K562 (cell line): ENCODE measurements at regions not wholly inside any gene's neighbourhood (a gene's known extent, or its start where the extent isn't known, plus 50 kb on each side); places are given as distances from the start of the nearest gene placed in this dataset.

Experiments
- ATAC-seq: fragments of 200-7000 bp; cut with Tn5 transposase; 3 replicates; pipeline ENCODE4 v1.9.1; 2020; ENCODE audit warnings: moderate library complexity
- BruUV-seq: library from RNA; stranded (reverse); fragments of 400-500 nt; replicated peaks from 2 replicates; lab custom pipeline; 2021; lab: Mats Ljungman, UMichigan
- CTCF ChIA-PET: fragments of 300-600 bp; formaldehyde crosslinking; extraction: SDS; loops from one replicate; lab custom pipeline; 2021; ENCODE audit warnings: low intra/inter-chr PET ratio; lab: Yijun Ruan, JAX
- POLR2A ChIA-PET: fragments of 300-600, 350-650 bp; sonication (Branson Sonifier 250); formaldehyde crosslinking; extraction: SDS; loops from one replicate; lab custom pipeline; 2021; ENCODE audit warnings: antibody characterized with exemption, inconsistent platforms; lab: Yijun Ruan, JAX
- DNase-seq, 4 experiments: peaks; one replicate each; pipeline versions ENCODE4 v3.0.0 to v3.0.0-alpha.2; 2011 to 2018; ENCODE audit warnings: low spot score in 3 of 4, mixed read lengths in 3 of 4; ENCODE audit errors: extremely low read depth in 1 of 4
- FAIRE-seq: peaks from 2 replicates; lab custom pipeline; 2011; peaks lifted over from hg19 to GRCh38; lab: Jason Lieb, UNC
- H2AFZ ChIP-seq: 2 replicates; pipeline ENCODE4 v1.6.0; 2011; ENCODE audit warnings: low read depth, low read length, control low read depth, inconsistent platforms
- H3K27ac ChIP-seq: fragments of 200-600 bp; 3 replicates; pipeline ENCODE4 v1.8.0; 2011; ENCODE audit warnings: low read depth, mild to moderate bottlenecking, control low read depth, inconsistent platforms, low read length, moderate library complexity, mixed read lengths; ENCODE audit errors: extremely low read depth
- H3K27me3 ChIP-seq, 2 experiments: fragments of 300-600 bp in 1 of 2; 2 replicates in 1 of 2; 3 replicates in 1 of 2; pipeline versions ENCODE4 v1.6.0 to v1.8.0; 2011; ENCODE audit warnings: inconsistent platforms in 2 of 2, low read length in 2 of 2, mild to moderate bottlenecking in 1 of 2, mixed read lengths in 1 of 2, moderate library complexity in 1 of 2; ENCODE audit not compliant: control insufficient read depth in 2 of 2, insufficient read depth in 2 of 2
- H3K36me3 ChIP-seq: fragments of 300-600 bp; 3 replicates; pipeline ENCODE4 v1.8.0; 2011; ENCODE audit warnings: mild to moderate bottlenecking, low read length, inconsistent platforms; ENCODE audit not compliant: control insufficient read depth, insufficient read depth
- H3K4me1 ChIP-seq, 2 experiments: fragments of 200-600 bp in 1 of 2; replicated peaks in 1 of 2; 2 replicates in 1 of 2; 3 replicates in 1 of 2; pipeline versions ENCODE4 v1.5.1 to v1.8.0; 2011; ENCODE audit warnings: inconsistent platforms in 2 of 2, low read length in 2 of 2, mild to moderate bottlenecking in 1 of 2, mixed read lengths in 1 of 2, moderate library complexity in 1 of 2; ENCODE audit not compliant: control insufficient read depth in 2 of 2, insufficient read depth in 2 of 2
- H3K4me2 ChIP-seq: 2 replicates; pipeline ENCODE4 v1.6.1; 2011; ENCODE audit warnings: low read length, control low read depth, inconsistent platforms, mixed read lengths; ENCODE audit not compliant: insufficient read depth
- H3K4me3 ChIP-seq: fragments of 200-600 bp; sonication (generic), shearing (Covaris generic); 2 replicates; pipeline ENCODE4 v1.5.1; 2016; ENCODE audit warnings: control low read depth, inconsistent platforms
- H3K79me2 ChIP-seq: fragments of 200-600 bp; 3 replicates; pipeline ENCODE4 v1.8.0; 2011; ENCODE audit warnings: low read length, inconsistent platforms; ENCODE audit not compliant: control insufficient read depth, insufficient read depth
- H3K9ac ChIP-seq, 2 experiments: 2 replicates each; pipeline versions ENCODE4 v1.6.0 to v1.6.1; 2011; ENCODE audit warnings: low read depth in 2 of 2, low read length in 2 of 2, control low read depth in 1 of 2, inconsistent platforms in 1 of 2, mild to moderate bottlenecking in 1 of 2, mixed read lengths in 1 of 2; ENCODE audit not compliant: insufficient read depth in 1 of 2
- H3K9me1 ChIP-seq: one replicate; pipeline ENCODE4 v1.6.0; 2011; ENCODE audit warnings: inconsistent platforms, mild to moderate bottlenecking, low read length, moderate library complexity; ENCODE audit not compliant: control insufficient read depth, insufficient read depth
- H3K9me3 ChIP-seq: replicated peaks from 2 replicates; pipeline ENCODE4 v1.5.1; 2011; ENCODE audit warnings: low read depth, low read length, inconsistent platforms; ENCODE audit not compliant: control insufficient read depth, insufficient read depth
- H4K20me1 ChIP-seq: replicated peaks from 2 replicates; pipeline ENCODE4 v1.6.1; 2011; ENCODE audit warnings: low read length, inconsistent platforms, mixed read lengths; ENCODE audit not compliant: control insufficient read depth, insufficient read depth
- BCLAF1 ChIP-seq, 2 experiments: fragments of 450-650 bp in 1 of 2; IDR thresholded peaks; 2 replicates each; pipeline ENCODE4 v1.6.1; 2011 to 2017; ENCODE audit warnings: low read depth in 2 of 2, antibody characterized with exemption in 1 of 2, borderline replicate concordance in 1 of 2, low read length in 1 of 2, mild to moderate bottlenecking in 1 of 2, mixed read lengths in 1 of 2; ENCODE audit not compliant: control insufficient read depth in 1 of 2
- CEBPB ChIP-seq: fragments of 450-650 bp; IDR thresholded peaks from 2 replicates; pipeline ENCODE4 v1.6.1; 2016; ENCODE audit warnings: missing genetic modification characterization, missing compliant biosample characterization
- CHD1 ChIP-seq: fragments of 200-600 bp; sonication (generic); IDR thresholded peaks from one replicate; pipeline ENCODE4 v1.6.1; 2012; ENCODE audit warnings: mild to moderate bottlenecking, moderate library complexity, low read length, inconsistent platforms
- CLOCK ChIP-seq: fragments of 250-450 bp; sonication (Bioruptor Pico); IDR thresholded peaks from 2 replicates; pipeline ENCODE4 v1.4.0; 2020; ENCODE audit warnings: mild to moderate bottlenecking, moderate library complexity, borderline replicate concordance
- ELK3 ChIP-seq: fragments of 450-650 bp; formaldehyde crosslinking; IDR thresholded peaks from 2 replicates; pipeline ENCODE4 v1.4.0; 2020; ENCODE audit warnings: mild to moderate bottlenecking
- EP300 ChIP-seq: IDR thresholded peaks from 2 replicates; pipeline ENCODE4 v1.6.1; 2012; ENCODE audit warnings: low read length, improper control_type of control experiment
- JUND ChIP-seq, 2 experiments: IDR thresholded peaks; 2 replicates in 1 of 2; 3 replicates in 1 of 2; pipeline ENCODE4 v1.6.1; 2011; ENCODE audit warnings: borderline replicate concordance in 2 of 2, low read depth in 2 of 2, low read length in 2 of 2, improper control_type of control experiment in 1 of 2, missing biosample characterization in 1 of 2, missing genetic modification characterization in 1 of 2, missing genetic modification reagents in 1 of 2
- RBM34 ChIP-seq: fragments of 200-400 bp; formaldehyde crosslinking; IDR thresholded peaks from 2 replicates; pipeline ENCODE4 v1.6.1; 2018; ENCODE audit warnings: low read length, borderline replicate concordance; ENCODE audit not compliant: insufficient read depth
- SMARCA4 ChIP-seq: fragments of 450-650 bp; IDR thresholded peaks from 2 replicates; pipeline ENCODE4 v1.6.1; 2016
- TRIM24 ChIP-seq, 2 experiments: fragments of 450-650 bp; IDR thresholded peaks; 2 replicates each; pipeline ENCODE4 v1.6.1; 2016
- WGBS: fragments of 100-300 bp; shearing (Covaris generic); methylation state at CpG from one replicate; pipeline ENCODE4 v1.1.6; 2016; ENCODE audit warnings: low coverage, mixed read lengths; ENCODE audit not compliant: insufficient coverage; ENCODE audit errors: missing lambda C conversion rate; 5-methylcytosine and 5-hydroxymethylcytosine counted together
- in situ Hi-C: fragments of 300-500 bp; cut with MboI; formaldehyde crosslinking; loops from 4 replicates; pipeline ENCODE4 v1.15.0; 2018; ENCODE audit warnings: inconsistent platforms, mixed read lengths
- intact Hi-C: fragments of 100-400 bp; cut with micrococcal nuclease; formaldehyde crosslinking; loops from 2 replicates; pipeline ENCODE4 v1.14.2; 2022
- TF ChIP-seq, protein P1 (sequence below), 2 experiments: fragments of 450-650 bp in 1 of 2; sonication (generic) in 1 of 2; formaldehyde crosslinking in 1 of 2; IDR thresholded peaks in 1 of 2; conservative IDR thresholded peaks in 1 of 2; 2 replicates each; pipeline versions ENCODE4 v1.6.1 to v1.8.1; 2016 to 2023; ENCODE audit warnings: mild to moderate bottlenecking in 2 of 2, moderate library complexity in 2 of 2, inconsistent platforms in 1 of 2, missing genetic modification reagents in 1 of 2
- TF ChIP-seq, protein P2 (sequence below): fragments of 450-650 bp; IDR thresholded peaks from 2 replicates; pipeline ENCODE4 v1.6.1; 2016; ENCODE audit warnings: missing biosample characterization, missing genetic modification characterization

- Histone ChIP-seq H2AFZ (no peak overlapping the region), H3K9ac (no peak overlapping the region), H3K4me2 (no peak overlapping the region), H3K4me3 (no peak overlapping the region), H3K27me3 (no peaks in the 10 kb centered on the region), H3K9me3 (no peaks in the 10 kb centered on the region), H3K27ac (no peak overlapping the region), H3K9me1 (no peaks in the 10 kb centered on the region), H4K20me1 (no peaks in the 10 kb centered on the region), H3K36me3 (no peaks in the 10 kb centered on the region), H3K4me1 (no peaks in the 10 kb centered on the region), H3K79me2 (no peaks in the 10 kb centered on the region)
- ATAC-seq = peak; percentile 50; the same call in 2 of the 3 replicates
- CTCF ChIA-PET = no interaction called here
- FAIRE-seq = no peak
- 44% methylated on average over 3 of the region's 3 CpGs for WGBS
- BruUV-seq = no TSS peak
- in situ Hi-C loops (no loop called here), intact Hi-C loops (no loop called here)
- no peak for DNase-seq
- POLR2A ChIA-PET = interaction anchor here (1.0 kb wide), 1 partner anchor 11 kb away, joined by 3 read pairs; no protein-coding TSS in a partner anchor
- TF ChIP-seq RBM34 (no peak), ELK3 (CRISPR knock-in tag) (no peak), SMARCA4 (peak; percentile 25; the same call in 1 of the 2 replicates), EP300 (peak; percentile 74), CHD1 (no peak), JUND (IDR thresholded peaks at IDR 0.05; ENCODE audit: borderline replicate concordance, low read depth, low read length) (peak; percentile 50; the same call in 1 of the 2 replicates), JUND (tag; IDR thresholded peaks at IDR 0.05; ENCODE audit: borderline replicate concordance, low read depth, low read length) (no peak), CEBPB (tag) (0 out of 2 replicates have a peak, but pooled peaks have one; percentile 7), BCLAF1 (IDR thresholded peaks at IDR 0.05; ENCODE audit: borderline replicate concordance in 1 of 2, control insufficient read depth in 1 of 2, low read depth in 2 of 2, low read length in 1 of 2) (no peak), CLOCK (CRISPR knock-in tag) (no peak), TRIM24 (IDR thresholded peaks at IDR 0.05) (peak; percentile 84 to 90; a peak in 3 of 4 replicates)
- TF ChIP-seq, protein P1, sequence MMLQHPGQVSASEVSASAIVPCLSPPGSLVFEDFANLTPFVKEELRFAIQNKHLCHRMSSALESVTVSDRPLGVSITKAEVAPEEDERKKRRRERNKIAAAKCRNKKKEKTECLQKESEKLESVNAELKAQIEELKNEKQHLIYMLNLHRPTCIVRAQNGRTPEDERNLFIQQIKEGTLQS (IDR thresholded peaks at IDR 0.05) = peak; percentile 87
- TF ChIP-seq, protein P1 (CRISPR knock-in tag; conservative IDR thresholded peaks at IDR 0.05) = no peak
- TF ChIP-seq, protein P2, sequence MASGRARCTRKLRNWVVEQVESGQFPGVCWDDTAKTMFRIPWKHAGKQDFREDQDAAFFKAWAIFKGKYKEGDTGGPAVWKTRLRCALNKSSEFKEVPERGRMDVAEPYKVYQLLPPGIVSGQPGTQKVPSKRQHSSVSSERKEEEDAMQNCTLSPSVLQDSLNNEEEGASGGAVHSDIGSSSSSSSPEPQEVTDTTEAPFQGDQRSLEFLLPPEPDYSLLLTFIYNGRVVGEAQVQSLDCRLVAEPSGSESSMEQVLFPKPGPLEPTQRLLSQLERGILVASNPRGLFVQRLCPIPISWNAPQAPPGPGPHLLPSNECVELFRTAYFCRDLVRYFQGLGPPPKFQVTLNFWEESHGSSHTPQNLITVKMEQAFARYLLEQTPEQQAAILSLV (tag) = peak; percentile 22; the same call in 1 of the 2 replicates
Observed at GRCh38 chr21:22136740-22137139, 1138.5 kb downstream of the NCAM2 start.
